Sigmoid colon (tissue), 4 donors: ENCODE measurements at regions not wholly inside any gene's neighbourhood (a gene's known extent, or its start where the extent isn't known, plus 50 kb on each side); places are given as distances from the start of the nearest gene placed in this dataset.

Source experiments
- EP300 ChIP-seq, 4 donors: sonication (generic); formaldehyde crosslinking; IDR thresholded peaks; one replicate each; pipeline ENCODE4 v1.6.1; 2017; ENCODE audit warnings: antibody characterized with exemption in 4 of 4
- POLR2A ChIP-seq, 2 donors: fragments of 450-650 bp; IDR thresholded peaks; one replicate each; pipeline ENCODE4 v1.6.1; 2016; ENCODE audit warnings: antibody characterized with exemption in 2 of 2, mild to moderate bottlenecking in 2 of 2, moderate library complexity in 2 of 2
- POLR2AphosphoS5 ChIP-seq, 4 donors: sonication (generic); formaldehyde crosslinking; IDR thresholded peaks; one replicate each; pipeline ENCODE4 v1.6.1; 2017; ENCODE audit warnings: antibody characterized with exemption in 4 of 4
- TF ChIP-seq, protein P1 (sequence below), 4 experiments: fragments of 450-650 bp in 3 of 4; fragments of 200-600 bp in 1 of 4; IDR thresholded peaks; one replicate each; pipeline ENCODE4 v1.5.1; 2016 to 2019; ENCODE audit warnings: antibody characterized with exemption in 4 of 4, mild to moderate bottlenecking in 3 of 4, moderate library complexity in 2 of 4

- TF ChIP-seq EP300 (IDR thresholded peaks at IDR 0.05) (no peak), POLR2AphosphoS5 (IDR thresholded peaks at IDR 0.05) (no peak), POLR2A (IDR thresholded peaks at IDR 0.05) (no peak)
- TF ChIP-seq, protein P1, sequence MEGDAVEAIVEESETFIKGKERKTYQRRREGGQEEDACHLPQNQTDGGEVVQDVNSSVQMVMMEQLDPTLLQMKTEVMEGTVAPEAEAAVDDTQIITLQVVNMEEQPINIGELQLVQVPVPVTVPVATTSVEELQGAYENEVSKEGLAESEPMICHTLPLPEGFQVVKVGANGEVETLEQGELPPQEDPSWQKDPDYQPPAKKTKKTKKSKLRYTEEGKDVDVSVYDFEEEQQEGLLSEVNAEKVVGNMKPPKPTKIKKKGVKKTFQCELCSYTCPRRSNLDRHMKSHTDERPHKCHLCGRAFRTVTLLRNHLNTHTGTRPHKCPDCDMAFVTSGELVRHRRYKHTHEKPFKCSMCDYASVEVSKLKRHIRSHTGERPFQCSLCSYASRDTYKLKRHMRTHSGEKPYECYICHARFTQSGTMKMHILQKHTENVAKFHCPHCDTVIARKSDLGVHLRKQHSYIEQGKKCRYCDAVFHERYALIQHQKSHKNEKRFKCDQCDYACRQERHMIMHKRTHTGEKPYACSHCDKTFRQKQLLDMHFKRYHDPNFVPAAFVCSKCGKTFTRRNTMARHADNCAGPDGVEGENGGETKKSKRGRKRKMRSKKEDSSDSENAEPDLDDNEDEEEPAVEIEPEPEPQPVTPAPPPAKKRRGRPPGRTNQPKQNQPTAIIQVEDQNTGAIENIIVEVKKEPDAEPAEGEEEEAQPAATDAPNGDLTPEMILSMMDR (IDR thresholded peaks at IDR 0.05) = no peak
These were observed 394.7 kb downstream of the SOX9 start for GRCh38 chr17:72515291-72516065.
